ENCODE measurements at regions not wholly inside any gene's neighbourhood (a gene's known extent, or its start where the extent isn't known, plus 50 kb on each side); places are given as distances from the start of the nearest gene placed in this dataset.
A peak's percentile ranks its signal among the peaks of the same experiment; 100 is the strongest.
"Not testable (repeated sequence)": the region's sequence is repeated elsewhere in the genome, so short reads cannot be mapped to it uniquely, and the experiment has no call there.

GRCh38 chr6:37566111-37566949, 66.6 kb upstream of the CCDC167 start:
- Histone ChIP-seq H3K27ac (no peak overlapping the region), H3K4me3 (no peak overlapping the region), H3K36me3 (no peaks in the 10 kb centered on the region), H3K27me3 (peaks cover 21 to 91% of the 10 kb centered on the region in 2 donors), H3K9me3 (no peaks in the 10 kb centered on the region), H3K4me1 (peaks cover 0 to 4% of the 10 kb centered on the region in 2 donors)
- TF ChIP-seq CTCF (IDR thresholded peaks at IDR 0.05) = peak; percentile 69 to 80
- ATAC-seq (peak; percentile 93), DNase-seq (peak in 3 of 4 donors; percentile 31 to 85 (median 54))
- intact Hi-C loops (cut with DNase I) = no loop called here

- intact Hi-C loops (cut with DNase I) = no loop called here
- no peak overlapping the region for H3K27ac ChIP-seq
- no peaks in the 10 kb centered on the region for H3K36me3 ChIP-seq
- H3K27me3 ChIP-seq = peaks cover 13 to 90% of the 10 kb centered on the region in 2 donors
- H3K9me3 ChIP-seq = no peaks in the 10 kb centered on the region
- ATAC-seq (peak; percentile 7), DNase-seq (peak in 1 of 4 donors; percentile 14)
- peaks cover 0 to 4% of the 10 kb centered on the region in 2 donors for H3K4me1 ChIP-seq
- H3K4me3 ChIP-seq = no peak overlapping the region
- no peak for TF ChIP-seq CTCF (IDR thresholded peaks at IDR 0.05)
Measured at GRCh38 chr6:37565267-37566110, 65.8 kb upstream of the CCDC167 start.

GRCh38 chr6:37562926-37563288, 63.2 kb upstream of the CCDC167 start:
- DNase-seq; H3K4me1 ChIP-seq; H3K27ac ChIP-seq; H3K9me3 ChIP-seq; ATAC-seq; H3K36me3 ChIP-seq; H3K4me3 ChIP-seq; intact Hi-C loops (cut with DNase I): not testable (repeated sequence)
- peaks cover 13 to 89% of the 10 kb centered on the region in 2 donors for H3K27me3 ChIP-seq

- peaks cover 11 to 79% of the 10 kb centered on the region in 2 donors for H3K27me3 ChIP-seq
- H3K27ac ChIP-seq = no peak overlapping the region
- DNase-seq = no peak
- ATAC-seq = no peak
- H3K36me3 ChIP-seq = no peaks in the 10 kb centered on the region
- H3K4me3 ChIP-seq = no peak overlapping the region
- intact Hi-C loops (cut with DNase I) = no loop called here
- no peak for TF ChIP-seq CTCF (IDR thresholded peaks at IDR 0.05)
- peaks cover 0 to 4% of the 10 kb centered on the region in 2 donors for H3K4me1 ChIP-seq
- H3K9me3 ChIP-seq = no peaks in the 10 kb centered on the region
Measured at GRCh38 chr6:37561361-37561760, 61.7 kb upstream of the CCDC167 start.

- H3K27ac ChIP-seq = no peak overlapping the region
- no peaks in the 10 kb centered on the region for H3K4me1 ChIP-seq
- H3K27me3 ChIP-seq = peaks cover 5 to 73% of the 10 kb centered on the region in 2 donors
- intact Hi-C loops (cut with DNase I) = no loop called here
- no peak for ATAC-seq
- DNase-seq = no peak
- H3K36me3 ChIP-seq = no peaks in the 10 kb centered on the region
- no peak for TF ChIP-seq CTCF (IDR thresholded peaks at IDR 0.05)
- H3K4me3 ChIP-seq = no peak overlapping the region
- no peaks in the 10 kb centered on the region for H3K9me3 ChIP-seq
Measured at GRCh38 chr6:37560737-37561103, 61.0 kb upstream of the CCDC167 start.
